ENCODE measurements at regions not wholly inside any gene's neighbourhood (a gene's known extent, or its start where the extent isn't known, plus 50 kb on each side); places are given as distances from the start of the nearest gene placed in this dataset.
A peak's percentile ranks its signal among the peaks of the same experiment; 100 is the strongest.
"Not testable (repeated sequence)": the region's sequence is repeated elsewhere in the genome, so short reads cannot be mapped to it uniquely, and the experiment has no call there.

GRCh38 chr12:59318940-59319339 lies 276.9 kb upstream of the SLC16A7 start:
- in situ Hi-C loops (cut with HindIII; ENCODE audit: low pct_unique_long_range_greater_than_20kb, low sequenced_read_pairs) = no loop called here

GRCh38 chr12:59317598-59317997 lies 278.2 kb upstream of the SLC16A7 start:
- in situ Hi-C loops (cut with HindIII; ENCODE audit: low pct_unique_long_range_greater_than_20kb, low sequenced_read_pairs) = no loop called here
- DNase-seq (ENCODE audit: low read depth in 1 of 2, low spot score in 1 of 2) = no peak
- no peak for TF ChIP-seq JUND (IDR thresholded peaks at IDR 0.05; ENCODE audit: low read depth)

More at GRCh38 chr12:59318940-59319339, 276.9 kb upstream of the SLC16A7 start:
- no peak for TF ChIP-seq JUND (IDR thresholded peaks at IDR 0.05; ENCODE audit: low read depth)
- no peak for DNase-seq (ENCODE audit: low read depth in 1 of 2, low spot score in 1 of 2)

GRCh38 chr12:59316938-59317337 lies 278.9 kb upstream of the SLC16A7 start:
- in situ Hi-C loops (cut with HindIII; ENCODE audit: low pct_unique_long_range_greater_than_20kb, low sequenced_read_pairs) = no loop called here
- DNase-seq (ENCODE audit: low read depth in 1 of 2, low spot score in 1 of 2) = no peak
- TF ChIP-seq JUND (IDR thresholded peaks at IDR 0.05; ENCODE audit: low read depth) = no peak

- DNase-seq (ENCODE audit: low read depth in 1 of 2, low spot score in 1 of 2); in situ Hi-C loops (cut with HindIII; ENCODE audit: low pct_unique_long_range_greater_than_20kb, low sequenced_read_pairs): not testable (repeated sequence)
Measured at GRCh38 chr12:59316354-59316753, 279.5 kb upstream of the SLC16A7 start.

GRCh38 chr12:59314209-59314608 lies 281.6 kb upstream of the SLC16A7 start:
- DNase-seq (ENCODE audit: low read depth in 1 of 2, low spot score in 1 of 2) = no peak
- in situ Hi-C loops (cut with HindIII; ENCODE audit: low pct_unique_long_range_greater_than_20kb, low sequenced_read_pairs) = no loop called here
- TF ChIP-seq JUND (IDR thresholded peaks at IDR 0.05; ENCODE audit: low read depth) = no peak

- in situ Hi-C loops (cut with HindIII; ENCODE audit: low pct_unique_long_range_greater_than_20kb, low sequenced_read_pairs) = no loop called here
- no peak for TF ChIP-seq JUND (IDR thresholded peaks at IDR 0.05; ENCODE audit: low read depth)
- DNase-seq (ENCODE audit: low read depth in 1 of 2, low spot score in 1 of 2) = peak in 1 of 2 experiments; percentile 29
Measured at GRCh38 chr12:59304077-59304721, 291.6 kb upstream of the SLC16A7 start.

- in situ Hi-C loops (cut with HindIII; ENCODE audit: low pct_unique_long_range_greater_than_20kb, low sequenced_read_pairs) = no loop called here
- no peak for TF ChIP-seq JUND (IDR thresholded peaks at IDR 0.05; ENCODE audit: low read depth)
- DNase-seq (ENCODE audit: low read depth in 1 of 2, low spot score in 1 of 2) = no peak
Measured at GRCh38 chr12:59298296-59298695, 297.5 kb upstream of the SLC16A7 start.

- DNase-seq (ENCODE audit: low read depth in 1 of 2, low spot score in 1 of 2) = no peak
- TF ChIP-seq JUND (IDR thresholded peaks at IDR 0.05; ENCODE audit: low read depth) = no peak
- in situ Hi-C loops (cut with HindIII; ENCODE audit: low pct_unique_long_range_greater_than_20kb, low sequenced_read_pairs) = no loop called here
Measured at GRCh38 chr12:59294221-59294620, 301.6 kb upstream of the SLC16A7 start.

GRCh38 chr12:59282999-59283398 lies 312.8 kb upstream of the SLC16A7 start:
- no peak for DNase-seq (ENCODE audit: low read depth in 1 of 2, low spot score in 1 of 2)
- TF ChIP-seq JUND (IDR thresholded peaks at IDR 0.05; ENCODE audit: low read depth) = no peak
- in situ Hi-C loops (cut with HindIII; ENCODE audit: low pct_unique_long_range_greater_than_20kb, low sequenced_read_pairs) = no loop called here

- in situ Hi-C loops (cut with HindIII; ENCODE audit: low pct_unique_long_range_greater_than_20kb, low sequenced_read_pairs) = not testable (repeated sequence)
Measured at GRCh38 chr12:59273561-59273960, 322.3 kb upstream of the SLC16A7 start.

GRCh38 chr12:59268295-59268809 lies 327.5 kb upstream of the SLC16A7 start:
- TF ChIP-seq JUND (IDR thresholded peaks at IDR 0.05; ENCODE audit: low read depth) = no peak
- in situ Hi-C loops (cut with HindIII; ENCODE audit: low pct_unique_long_range_greater_than_20kb, low sequenced_read_pairs) = no loop called here
- DNase-seq (ENCODE audit: low read depth in 1 of 2, low spot score in 1 of 2) = no peak

More at GRCh38 chr12:59273561-59273960, 322.3 kb upstream of the SLC16A7 start:
- DNase-seq (ENCODE audit: low read depth in 1 of 2, low spot score in 1 of 2) = not testable (repeated sequence)

GRCh38 chr12:59260202-59260601 lies 335.6 kb upstream of the SLC16A7 start:
- TF ChIP-seq JUND (IDR thresholded peaks at IDR 0.05; ENCODE audit: low read depth) = no peak
- in situ Hi-C loops (cut with HindIII; ENCODE audit: low pct_unique_long_range_greater_than_20kb, low sequenced_read_pairs) = no loop called here
- DNase-seq (ENCODE audit: low read depth in 1 of 2, low spot score in 1 of 2) = no peak

- no peak for DNase-seq (ENCODE audit: low read depth in 1 of 2, low spot score in 1 of 2)
- no peak for TF ChIP-seq JUND (IDR thresholded peaks at IDR 0.05; ENCODE audit: low read depth)
- in situ Hi-C loops (cut with HindIII; ENCODE audit: low pct_unique_long_range_greater_than_20kb, low sequenced_read_pairs) = no loop called here
Measured at GRCh38 chr12:59252731-59253130, 332.4 kb upstream of the LRIG3 start.

- TF ChIP-seq JUND (IDR thresholded peaks at IDR 0.05; ENCODE audit: low read depth) = no peak
- no peak for DNase-seq (ENCODE audit: low read depth in 1 of 2, low spot score in 1 of 2)
- in situ Hi-C loops (cut with HindIII; ENCODE audit: low pct_unique_long_range_greater_than_20kb, low sequenced_read_pairs) = no loop called here
Measured at GRCh38 chr12:59250766-59251165, 330.5 kb upstream of the LRIG3 start.
